ENCODE measurements at regions not wholly inside any gene's neighbourhood (a gene's known extent, or its start where the extent isn't known, plus 50 kb on each side); places are given as distances from the start of the nearest gene placed in this dataset.

DNA sequence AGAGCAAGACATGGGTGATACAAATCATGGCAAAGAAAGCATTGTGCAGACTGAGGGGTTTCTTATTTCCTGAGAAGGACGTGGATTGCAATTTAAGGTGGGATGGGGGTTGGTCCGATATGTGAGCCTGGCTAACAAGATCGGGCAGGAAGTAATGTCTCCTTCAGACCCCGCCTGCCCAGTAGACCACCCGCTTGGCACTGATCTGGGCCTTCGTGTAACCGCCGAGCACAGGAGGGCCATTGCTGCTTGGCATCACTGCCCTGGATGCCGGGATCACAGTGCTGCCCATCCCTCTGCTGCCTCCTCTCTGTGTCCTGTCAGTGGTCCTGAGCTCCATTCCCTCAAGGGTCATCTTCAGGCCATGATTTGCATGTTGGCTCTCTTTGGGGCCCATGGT, 214.6 kb upstream of the ZNF32 start:
- TF ChIP-seq, protein P1, sequence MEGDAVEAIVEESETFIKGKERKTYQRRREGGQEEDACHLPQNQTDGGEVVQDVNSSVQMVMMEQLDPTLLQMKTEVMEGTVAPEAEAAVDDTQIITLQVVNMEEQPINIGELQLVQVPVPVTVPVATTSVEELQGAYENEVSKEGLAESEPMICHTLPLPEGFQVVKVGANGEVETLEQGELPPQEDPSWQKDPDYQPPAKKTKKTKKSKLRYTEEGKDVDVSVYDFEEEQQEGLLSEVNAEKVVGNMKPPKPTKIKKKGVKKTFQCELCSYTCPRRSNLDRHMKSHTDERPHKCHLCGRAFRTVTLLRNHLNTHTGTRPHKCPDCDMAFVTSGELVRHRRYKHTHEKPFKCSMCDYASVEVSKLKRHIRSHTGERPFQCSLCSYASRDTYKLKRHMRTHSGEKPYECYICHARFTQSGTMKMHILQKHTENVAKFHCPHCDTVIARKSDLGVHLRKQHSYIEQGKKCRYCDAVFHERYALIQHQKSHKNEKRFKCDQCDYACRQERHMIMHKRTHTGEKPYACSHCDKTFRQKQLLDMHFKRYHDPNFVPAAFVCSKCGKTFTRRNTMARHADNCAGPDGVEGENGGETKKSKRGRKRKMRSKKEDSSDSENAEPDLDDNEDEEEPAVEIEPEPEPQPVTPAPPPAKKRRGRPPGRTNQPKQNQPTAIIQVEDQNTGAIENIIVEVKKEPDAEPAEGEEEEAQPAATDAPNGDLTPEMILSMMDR (IDR thresholded peaks at IDR 0.05; ENCODE audit: unreplicated experiment): no peak
- CTCF ChIA-PET: interaction anchor here (0.7 kb wide), 1 partner anchor 33 kb away, joined by 3 read pairs; no protein-coding TSS in a partner anchor
- intact Hi-C loops (cut with micrococcal nuclease; ENCODE audit: unreplicated experiment): loop anchor here (10.0 kb wide), 1 partner anchor 1002 kb away; no protein-coding TSS in a partner anchor
- no TSS peak for BruUV-seq (replicated peaks)
- Mint-ChIP-seq H3K4me1 (ENCODE audit: low read depth, unreplicated experiment) (peaks cover 7% of the 10 kb centered on the region), H3K27me3 (ENCODE audit: unreplicated experiment) (peaks cover 18% of the 10 kb centered on the region), H3K4me3 (ENCODE audit: low read depth, unreplicated experiment) (no peak overlapping the region), H3K9me3 (ENCODE audit: low read depth, unreplicated experiment) (peaks cover 2% of the 10 kb centered on the region), H3K36me3 (ENCODE audit: insufficient read depth, unreplicated experiment) (no peaks in the 10 kb centered on the region), H3K27ac (ENCODE audit: unreplicated experiment) (no peak overlapping the region)
- DNase-seq: no peak

DNA sequence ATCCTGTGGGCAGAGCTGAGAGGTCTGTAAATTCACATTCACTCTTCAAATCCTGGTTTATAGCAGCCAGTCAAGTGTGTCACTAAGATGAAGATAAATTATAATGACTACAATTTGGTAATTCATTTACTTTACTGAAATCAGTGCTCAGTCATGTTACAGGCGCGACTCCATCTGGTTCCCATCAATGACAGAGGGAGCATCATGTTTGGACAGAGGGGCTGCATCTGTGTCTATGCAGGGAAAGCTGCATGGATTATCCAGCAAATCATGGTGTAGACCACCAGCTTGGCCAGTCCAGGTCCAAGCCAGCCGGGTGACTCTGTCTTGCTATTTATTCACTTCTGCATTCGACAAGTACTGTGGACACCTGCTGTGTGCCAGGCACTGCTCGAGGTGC, 214.1 kb upstream of the ZNF32 start:
- BruUV-seq (replicated peaks): no TSS peak
- Mint-ChIP-seq H3K27ac (ENCODE audit: unreplicated experiment) (no peak overlapping the region), H3K4me3 (ENCODE audit: low read depth, unreplicated experiment) (no peak overlapping the region), H3K36me3 (ENCODE audit: insufficient read depth, unreplicated experiment) (no peaks in the 10 kb centered on the region), H3K4me1 (ENCODE audit: low read depth, unreplicated experiment) (peaks cover 7% of the 10 kb centered on the region), H3K9me3 (ENCODE audit: low read depth, unreplicated experiment) (peaks cover 2% of the 10 kb centered on the region), H3K27me3 (ENCODE audit: unreplicated experiment) (peaks cover 18% of the 10 kb centered on the region)
- no peak for DNase-seq
- intact Hi-C loops (cut with micrococcal nuclease; ENCODE audit: unreplicated experiment): loop anchor here (10.0 kb wide), 1 partner anchor 1002 kb away; no protein-coding TSS in a partner anchor
- CTCF ChIA-PET: no interaction called here
- TF ChIP-seq, protein P1 (IDR thresholded peaks at IDR 0.05; ENCODE audit: unreplicated experiment): no peak

DNA sequence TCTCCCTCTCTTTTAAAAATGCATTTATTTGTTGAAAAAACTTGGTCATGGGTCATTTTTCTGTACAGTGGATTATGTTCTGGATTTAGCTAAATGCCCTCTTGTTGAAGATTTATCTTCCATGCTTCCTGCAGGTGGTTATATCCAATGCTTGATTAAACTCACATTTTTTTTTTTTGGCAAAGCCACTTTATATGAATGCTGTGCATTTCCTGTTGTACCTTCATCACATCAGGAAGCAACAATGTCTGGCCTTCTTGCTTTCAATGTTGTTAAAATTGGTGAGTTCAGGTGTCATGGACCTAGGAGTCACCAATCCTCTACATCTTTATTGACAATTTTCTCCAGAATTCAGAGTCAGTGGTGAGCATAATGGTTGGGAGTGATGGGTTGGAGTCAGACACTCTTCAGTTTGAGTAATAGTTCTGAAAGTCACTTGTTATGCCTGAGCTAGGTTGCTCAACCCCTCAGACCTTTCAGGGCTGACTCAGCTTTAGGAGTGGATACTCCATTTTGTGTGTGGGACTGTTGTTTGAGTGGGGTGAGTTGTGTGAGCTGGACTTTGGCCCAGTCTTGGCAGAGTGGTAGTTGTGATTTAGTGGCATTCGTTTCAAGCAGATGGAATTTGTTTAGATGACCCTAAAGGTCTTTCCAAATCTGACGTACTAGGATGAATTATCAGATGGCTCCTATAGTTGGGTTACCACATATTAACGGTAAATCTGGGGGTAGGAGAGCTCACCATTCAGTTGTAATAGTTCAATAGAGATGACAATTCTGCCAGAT, 213.5 kb upstream of the ZNF32 start:
- intact Hi-C loops (cut with micrococcal nuclease; ENCODE audit: unreplicated experiment): loop anchor here (10.0 kb wide), 1 partner anchor 1003 kb away; no protein-coding TSS in a partner anchor
- Mint-ChIP-seq H3K4me3 (ENCODE audit: low read depth, unreplicated experiment) (no peak overlapping the region), H3K9me3 (ENCODE audit: low read depth, unreplicated experiment) (peaks cover 2% of the 10 kb centered on the region), H3K4me1 (ENCODE audit: low read depth, unreplicated experiment) (peaks cover 7% of the 10 kb centered on the region), H3K27me3 (ENCODE audit: unreplicated experiment) (peaks cover 18% of the 10 kb centered on the region), H3K36me3 (ENCODE audit: insufficient read depth, unreplicated experiment) (no peaks in the 10 kb centered on the region), H3K27ac (ENCODE audit: unreplicated experiment) (no peak overlapping the region)
- TF ChIP-seq, protein P1 (IDR thresholded peaks at IDR 0.05; ENCODE audit: unreplicated experiment): no peak
- BruUV-seq (replicated peaks): no TSS peak
- DNase-seq: no peak
- CTCF ChIA-PET: no interaction called here

DNA sequence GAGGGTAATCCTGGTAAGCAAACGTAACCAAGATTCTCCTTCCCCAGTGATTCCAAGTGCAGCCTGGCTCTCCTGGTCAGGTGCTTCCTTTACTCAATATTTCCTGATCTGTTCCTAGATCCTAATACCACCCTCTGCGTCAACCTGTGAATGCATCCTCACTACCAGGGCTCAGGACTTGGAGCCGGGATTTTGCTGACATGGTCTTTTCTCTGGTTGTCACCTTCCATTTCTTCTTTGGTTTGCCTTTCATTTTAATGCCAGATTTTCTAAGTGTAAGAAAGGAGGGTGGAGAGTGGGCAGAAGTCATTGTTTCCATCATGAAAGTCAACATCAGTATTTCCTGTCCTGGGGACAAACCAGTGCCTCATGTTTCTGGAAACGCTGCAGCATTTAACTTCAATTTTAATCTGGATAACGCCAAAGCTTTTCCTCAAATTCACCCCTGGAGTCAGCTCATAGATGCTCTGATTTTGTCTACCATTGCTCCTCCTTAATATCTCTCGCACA, 210.4 kb upstream of the ZNF32 start:
- BruUV-seq (replicated peaks): no TSS peak
- Mint-ChIP-seq H3K27me3 (ENCODE audit: unreplicated experiment) (no peaks in the 10 kb centered on the region), H3K36me3 (ENCODE audit: insufficient read depth, unreplicated experiment) (no peaks in the 10 kb centered on the region), H3K27ac (ENCODE audit: unreplicated experiment) (no peak overlapping the region), H3K4me3 (ENCODE audit: low read depth, unreplicated experiment) (no peak overlapping the region), H3K9me3 (ENCODE audit: low read depth, unreplicated experiment) (peaks cover 4% of the 10 kb centered on the region), H3K4me1 (ENCODE audit: low read depth, unreplicated experiment) (peaks cover 7% of the 10 kb centered on the region)
- intact Hi-C loops (cut with micrococcal nuclease; ENCODE audit: unreplicated experiment): no loop called here
- DNase-seq: no peak
- TF ChIP-seq, protein P1 (IDR thresholded peaks at IDR 0.05; ENCODE audit: unreplicated experiment): no peak
- CTCF ChIA-PET: no interaction called here

All from Calu3 (cell line).